OCI-LY7 (cell line): ENCODE measurements at regions not wholly inside any gene's neighbourhood (a gene's known extent, or its start where the extent isn't known, plus 50 kb on each side); places are given as distances from the start of the nearest gene placed in this dataset.

Experiments
- BruUV-seq: library from RNA; stranded (reverse); fragments of 400-500 nt; replicated peaks from 2 replicates; lab custom pipeline; 2021; lab: Mats Ljungman, UMichigan
- CTCF ChIA-PET: fragments of 300-600 bp; sonication (Branson Sonifier 250); formaldehyde crosslinking; loops from one replicate; lab custom pipeline; 2022; ENCODE audit warnings: antibody characterized with exemption; ENCODE audit not compliant: unreplicated experiment; lab: Charles Lee
- POLR2A ChIA-PET: fragments of 300-600 bp; sonication (Branson Sonifier 250); formaldehyde crosslinking; loops from one replicate; lab custom pipeline; 2022; ENCODE audit warnings: antibody characterized with exemption; lab: Charles Lee
- DNase-seq: peaks from one replicate; pipeline ENCODE4 v3.0.0-alpha.2; 2015; ENCODE audit warnings: low spot score
- H2AFZ ChIP-seq: fragments of 200-600 bp; sonication (generic), shearing (Covaris generic); 2 replicates; pipeline ENCODE4 v1.6.1; 2014; ENCODE audit warnings: mild to moderate bottlenecking, antibody characterized with exemption, low read length, moderate library complexity
- H3K27ac ChIP-seq: fragments of 200-600 bp; sonication (generic); 2 replicates; pipeline ENCODE4 v1.5.1; 2014; ENCODE audit warnings: mixed run types, low read depth, mild to moderate bottlenecking, moderate library complexity, low read length, inconsistent platforms; ENCODE audit not compliant: poor library complexity, severe bottlenecking
- H3K36me3 ChIP-seq: fragments of 200-600 bp; sonication (generic); 2 replicates; pipeline ENCODE4 v1.6.1; 2014; ENCODE audit warnings: mild to moderate bottlenecking, antibody characterized with exemption, low read length, moderate library complexity, mixed read lengths; ENCODE audit not compliant: insufficient read depth
- H3K4me1 ChIP-seq: fragments of 200-600 bp; sonication (generic); 2 replicates; pipeline ENCODE4 v1.5.1; 2014; ENCODE audit warnings: mild to moderate bottlenecking, low read length; ENCODE audit not compliant: insufficient read depth, poor library complexity, severe bottlenecking
- H3K4me2 ChIP-seq: fragments of 200-600 bp; sonication (generic); 2 replicates; pipeline ENCODE4 v1.6.1; 2014; ENCODE audit warnings: mild to moderate bottlenecking, low read length
- H3K4me3 ChIP-seq: fragments of 200-600 bp; sonication (generic); 2 replicates; pipeline ENCODE4 v1.5.1; 2014; ENCODE audit warnings: mild to moderate bottlenecking, low read depth, low read length; ENCODE audit not compliant: poor library complexity, severe bottlenecking
- H3K79me2 ChIP-seq: fragments of 200-600 bp; sonication (generic); 2 replicates; pipeline ENCODE4 v1.6.1; 2016; ENCODE audit warnings: low read depth, mild to moderate bottlenecking, low read length, moderate library complexity, mixed read lengths; ENCODE audit not compliant: insufficient read depth
- H3K9me2 ChIP-seq: fragments of 200-600 bp; sonication (generic); 2 replicates; pipeline ENCODE4 v1.6.1; 2016; ENCODE audit warnings: mild to moderate bottlenecking, low read length, mixed read lengths; ENCODE audit not compliant: insufficient read depth
- H3K9me3 ChIP-seq: fragments of 200-600 bp; sonication (generic); 2 replicates; pipeline ENCODE4 v1.6.1; 2014; ENCODE audit warnings: mild to moderate bottlenecking, mixed run types, low read length, mixed read lengths
- H4K20me1 ChIP-seq: fragments of 200-600 bp; sonication (generic); 2 replicates; pipeline ENCODE4 v1.6.1; 2014; ENCODE audit warnings: mild to moderate bottlenecking, antibody characterized with exemption, low read length, moderate library complexity, mixed read lengths; ENCODE audit not compliant: insufficient read depth
- EZH2phosphoT487 ChIP-seq: fragments of 200-600 bp; sonication (generic); IDR thresholded peaks from 2 replicates; pipeline ENCODE4 v1.6.1; 2018; ENCODE audit warnings: low read depth, borderline replicate concordance, mild to moderate bottlenecking, mixed run types, antibody characterized with exemption, low read length, moderate library complexity, mixed read lengths
- intact Hi-C: fragments of 100-400 bp; cut with micrococcal nuclease; formaldehyde crosslinking; loops from one replicate; pipeline ENCODE4 v1.10.0; 2022; ENCODE audit not compliant: unreplicated experiment
- TF ChIP-seq, protein P1 (sequence below): fragments of 200-600 bp; sonication (generic); conservative IDR thresholded peaks from 2 replicates; pipeline ENCODE4 v1.5.1; 2014; ENCODE audit warnings: mild to moderate bottlenecking, antibody characterized with exemption, low read length, moderate library complexity, mixed read lengths

GRCh38 chr14:100675699-100676684 is 50.7 kb upstream of the DLK1 start:
- H3K79me2 ChIP-seq, result no peaks in the 10 kb centered on the region
- H4K20me1 ChIP-seq, result no peaks in the 10 kb centered on the region; the same call in 1 of the 2 replicates
- no peak overlapping the region for H3K4me2 ChIP-seq
- H3K9me2 ChIP-seq, result no peaks in the 10 kb centered on the region
- intact Hi-C loops, result no loop called here
- no peaks in the 10 kb centered on the region for H3K36me3 ChIP-seq
- DNase-seq, result no peak
- no peaks in the 10 kb centered on the region for H3K4me1 ChIP-seq
- no peak overlapping the region for H2AFZ ChIP-seq
- TF ChIP-seq EZH2phosphoT487, result no peak
- TF ChIP-seq, protein P1, sequence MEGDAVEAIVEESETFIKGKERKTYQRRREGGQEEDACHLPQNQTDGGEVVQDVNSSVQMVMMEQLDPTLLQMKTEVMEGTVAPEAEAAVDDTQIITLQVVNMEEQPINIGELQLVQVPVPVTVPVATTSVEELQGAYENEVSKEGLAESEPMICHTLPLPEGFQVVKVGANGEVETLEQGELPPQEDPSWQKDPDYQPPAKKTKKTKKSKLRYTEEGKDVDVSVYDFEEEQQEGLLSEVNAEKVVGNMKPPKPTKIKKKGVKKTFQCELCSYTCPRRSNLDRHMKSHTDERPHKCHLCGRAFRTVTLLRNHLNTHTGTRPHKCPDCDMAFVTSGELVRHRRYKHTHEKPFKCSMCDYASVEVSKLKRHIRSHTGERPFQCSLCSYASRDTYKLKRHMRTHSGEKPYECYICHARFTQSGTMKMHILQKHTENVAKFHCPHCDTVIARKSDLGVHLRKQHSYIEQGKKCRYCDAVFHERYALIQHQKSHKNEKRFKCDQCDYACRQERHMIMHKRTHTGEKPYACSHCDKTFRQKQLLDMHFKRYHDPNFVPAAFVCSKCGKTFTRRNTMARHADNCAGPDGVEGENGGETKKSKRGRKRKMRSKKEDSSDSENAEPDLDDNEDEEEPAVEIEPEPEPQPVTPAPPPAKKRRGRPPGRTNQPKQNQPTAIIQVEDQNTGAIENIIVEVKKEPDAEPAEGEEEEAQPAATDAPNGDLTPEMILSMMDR, result no peak
- BruUV-seq, result no TSS peak
- no peaks in the 10 kb centered on the region for H3K9me3 ChIP-seq
- POLR2A ChIA-PET, result interaction anchor here (1.2 kb wide), 1 partner anchor 19 kb away, joined by 3 read pairs; no protein-coding TSS in a partner anchor
- no peak overlapping the region for H3K27ac ChIP-seq
- CTCF ChIA-PET, result interaction anchor here (0.6 kb wide), 1 partner anchor 83 kb away, joined by 3 read pairs; no protein-coding TSS in a partner anchor
- no peak overlapping the region for H3K4me3 ChIP-seq
